NCI-H1105 treated with DMSO at 0.1 percent for 48 hours (cell line): ENCODE measurements at regions not wholly inside any gene's neighbourhood (a gene's known extent, or its start where the extent isn't known, plus 50 kb on each side); places are given as distances from the start of the nearest gene placed in this dataset.
"Not testable (repeated sequence)": the region's sequence is repeated elsewhere in the genome, so short reads cannot be mapped to it uniquely, and the experiment has no call there.

Experiments used
- DNase-seq: peaks from one replicate; lab custom pipeline; 2025; lab: John Stamatoyannopoulos, UW

- no peak for DNase-seq
Observed at GRCh38 chr10:42987121-42987541, 89.7 kb upstream of the RET start.

- no peak for DNase-seq
Observed at GRCh38 chr10:42987575-42987974, 89.3 kb upstream of the RET start.

GRCh38 chr10:42988069-42988468 lies 88.8 kb upstream of the RET start:
- DNase-seq: no peak

GRCh38 chr10:42988517-42989395 lies 88.1 kb upstream of the RET start:
- no peak for DNase-seq

GRCh38 chr10:42989481-42989921 lies 87.4 kb upstream of the RET start:
- no peak for DNase-seq

GRCh38 chr10:42990016-42990720 lies 86.7 kb upstream of the RET start:
- no peak for DNase-seq

GRCh38 chr10:42990721-42991441 lies 86.0 kb upstream of the RET start:
- no peak for DNase-seq

GRCh38 chr10:42991442-42992098 lies 85.3 kb upstream of the RET start:
- DNase-seq: no peak

- no peak for DNase-seq
Observed at GRCh38 chr10:42992156-42992956, 84.5 kb upstream of the RET start.

- no peak for DNase-seq
Observed at GRCh38 chr10:42992957-42993390, 83.9 kb upstream of the RET start.

GRCh38 chr10:42994909-42995308 lies 82.0 kb upstream of the RET start:
- not testable (repeated sequence) for DNase-seq

GRCh38 chr10:42995537-42995936 lies 81.3 kb upstream of the RET start:
- no peak for DNase-seq

GRCh38 chr10:42996588-42996987 lies 80.3 kb upstream of the RET start:
- DNase-seq: no peak

- no peak for DNase-seq
Observed at GRCh38 chr10:42997151-42997848, 79.6 kb upstream of the RET start.

GRCh38 chr10:42997849-42998165 lies 79.1 kb upstream of the RET start:
- DNase-seq: no peak

- DNase-seq: no peak
Observed at GRCh38 chr10:42998481-42999384, 78.1 kb upstream of the RET start.

- DNase-seq: no peak
Observed at GRCh38 chr10:42999385-43000020, 77.4 kb upstream of the RET start.

GRCh38 chr10:43000021-43000411 lies 76.9 kb upstream of the RET start:
- DNase-seq: no peak
